HG03139 (cell line): ENCODE measurements at regions not wholly inside any gene's neighbourhood (a gene's known extent, or its start where the extent isn't known, plus 50 kb on each side); places are given as distances from the start of the nearest gene placed in this dataset.

Source experiments
- ATAC-seq: cut with Tn5 transposase; IDR thresholded peaks from one replicate; pipeline ENCODE4 v1.9.1; 2021; ENCODE audit not compliant: unreplicated experiment

- no peak for ATAC-seq
These were observed 215.3 kb downstream of the BARX2 start for GRCh38 chr11:129590753-129591475.

- no peak for ATAC-seq
These were observed 215.9 kb downstream of the BARX2 start for GRCh38 chr11:129591527-129591926.

DNA sequence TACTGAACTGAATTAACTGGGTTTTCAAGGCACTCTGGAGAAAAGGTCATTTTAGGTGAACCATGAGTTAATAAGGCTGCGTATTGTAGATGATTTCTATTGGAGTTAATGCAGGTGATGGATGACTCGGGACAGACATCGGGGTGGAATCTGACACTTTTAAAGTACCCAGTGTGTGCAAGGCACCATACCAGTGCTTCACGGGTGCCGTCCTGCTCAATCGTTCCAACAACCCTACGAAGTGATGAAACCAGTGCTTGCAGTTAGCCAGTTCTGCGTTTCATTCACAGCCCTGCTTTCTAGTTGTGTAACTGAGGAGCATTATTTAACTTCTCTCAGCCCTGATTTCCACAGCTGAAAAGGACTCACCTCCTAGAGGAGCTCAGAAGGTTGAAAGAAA, 216.5 kb downstream of the BARX2 start:
- no peak for ATAC-seq

- ATAC-seq = no peak
These were observed 217.4 kb downstream of the BARX2 start for GRCh38 chr11:129593098-129593497.

- no peak for ATAC-seq
These were observed 219.7 kb downstream of the BARX2 start for GRCh38 chr11:129595038-129595962.

DNA sequence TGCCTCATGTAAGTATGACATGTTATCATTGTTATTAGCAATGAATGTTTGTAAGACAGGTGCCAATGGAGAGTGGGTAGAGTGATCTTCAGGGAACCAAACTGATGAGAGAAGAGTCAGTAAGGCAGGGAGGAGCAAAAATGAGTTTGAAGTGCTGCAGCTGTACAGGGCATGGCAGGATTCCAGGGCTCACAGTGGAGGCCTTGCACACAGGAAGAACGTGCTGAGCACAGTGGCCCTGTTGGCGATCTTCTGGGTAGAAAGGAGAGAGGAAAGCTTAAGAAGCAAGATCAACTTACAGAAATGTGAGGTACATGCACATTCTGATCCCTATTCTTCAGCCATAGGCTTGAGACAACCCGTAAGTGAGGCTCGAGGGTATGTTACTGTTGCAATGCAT, 219.3 kb upstream of the TMEM45B start:
- ATAC-seq = no peak

DNA sequence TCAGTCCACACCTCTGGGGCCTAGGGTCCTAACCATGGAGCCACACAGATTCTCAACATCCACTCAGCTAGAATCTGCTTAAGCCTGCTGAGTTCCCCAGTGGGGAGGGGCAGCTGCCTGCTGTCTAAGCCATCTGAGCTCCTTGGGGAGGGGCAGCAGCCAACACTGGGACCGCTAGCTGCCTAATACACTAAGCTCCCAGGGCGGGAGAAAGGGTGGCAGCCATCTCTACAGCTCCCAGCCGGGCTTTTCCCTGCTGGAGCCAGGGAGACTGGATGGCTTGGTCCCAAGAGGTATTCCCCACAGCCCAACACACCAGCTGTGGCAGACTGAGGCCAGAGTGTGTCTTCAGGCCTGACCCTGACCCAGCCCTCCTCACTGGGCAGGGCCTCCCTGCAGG, 217.3 kb upstream of the TMEM45B start:
- no peak for ATAC-seq

DNA sequence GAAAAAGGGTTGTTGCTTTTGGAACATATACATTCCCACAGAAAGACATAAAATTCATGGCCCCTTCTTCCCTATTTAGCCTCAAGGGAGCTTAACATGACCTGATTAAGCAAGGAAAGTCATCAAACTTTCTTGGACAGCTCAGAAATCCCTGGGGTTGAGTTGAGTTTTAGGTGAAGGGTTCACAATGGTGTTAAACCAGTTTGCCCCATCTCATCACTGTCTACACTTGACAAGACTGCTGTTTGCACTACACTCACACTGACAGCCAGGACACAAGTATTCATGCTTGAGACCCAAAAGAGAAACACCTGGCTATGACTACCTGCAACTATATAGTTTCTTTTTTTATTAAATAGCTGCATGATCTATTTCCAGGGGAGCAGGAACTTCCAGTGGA, 209.8 kb upstream of the TMEM45B start:
- ATAC-seq = no peak

GRCh38 chr11:129608711-129609110, 206.9 kb upstream of the TMEM45B start:
- ATAC-seq = no peak

GRCh38 chr11:129610125-129610524, 205.5 kb upstream of the TMEM45B start:
- ATAC-seq = no peak

DNA sequence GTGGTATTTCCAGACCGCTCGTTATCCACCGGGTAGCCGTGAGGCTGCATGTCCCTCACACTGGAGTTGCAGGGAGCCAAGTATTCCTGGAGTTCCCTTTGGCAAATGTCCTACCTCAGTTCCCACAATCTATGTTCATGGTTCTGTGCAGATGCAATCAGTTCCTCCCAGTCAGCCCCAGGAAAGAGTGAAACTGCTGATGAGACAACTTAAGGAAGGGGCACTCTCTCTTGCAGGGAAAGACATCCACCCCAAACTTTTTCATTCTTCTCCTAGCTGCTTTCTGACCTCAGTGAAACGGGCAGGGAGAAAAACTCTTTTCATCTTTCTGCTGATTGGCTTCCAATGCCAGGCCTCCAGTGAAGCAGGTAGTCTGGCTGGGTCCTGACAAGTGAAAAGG, 205.1 kb upstream of the TMEM45B start:
- ATAC-seq = no peak

GRCh38 chr11:129611661-129612446, 203.8 kb upstream of the TMEM45B start:
- no peak for ATAC-seq

GRCh38 chr11:129612447-129612961, 203.1 kb upstream of the TMEM45B start:
- no peak for ATAC-seq

DNA sequence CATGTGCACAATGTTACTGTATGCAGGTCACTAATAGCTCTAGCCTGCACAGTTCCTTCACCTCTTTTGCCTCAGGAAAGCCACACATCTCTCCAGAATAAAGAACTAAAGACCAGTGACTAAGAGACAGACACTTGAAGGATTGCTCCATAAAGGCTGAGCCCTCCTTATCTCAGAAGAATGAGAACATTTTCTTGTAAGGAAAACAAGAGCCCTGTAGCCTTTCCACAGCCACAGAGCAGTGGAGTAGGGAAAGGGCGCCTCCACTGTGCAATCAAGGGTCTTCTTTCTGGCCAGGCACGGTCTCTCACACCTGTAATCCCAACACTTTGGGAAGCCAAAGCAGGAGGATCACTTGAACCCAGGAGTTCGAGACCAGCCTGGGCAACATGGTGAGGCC, 202.6 kb upstream of the TMEM45B start:
- ATAC-seq = no peak

DNA sequence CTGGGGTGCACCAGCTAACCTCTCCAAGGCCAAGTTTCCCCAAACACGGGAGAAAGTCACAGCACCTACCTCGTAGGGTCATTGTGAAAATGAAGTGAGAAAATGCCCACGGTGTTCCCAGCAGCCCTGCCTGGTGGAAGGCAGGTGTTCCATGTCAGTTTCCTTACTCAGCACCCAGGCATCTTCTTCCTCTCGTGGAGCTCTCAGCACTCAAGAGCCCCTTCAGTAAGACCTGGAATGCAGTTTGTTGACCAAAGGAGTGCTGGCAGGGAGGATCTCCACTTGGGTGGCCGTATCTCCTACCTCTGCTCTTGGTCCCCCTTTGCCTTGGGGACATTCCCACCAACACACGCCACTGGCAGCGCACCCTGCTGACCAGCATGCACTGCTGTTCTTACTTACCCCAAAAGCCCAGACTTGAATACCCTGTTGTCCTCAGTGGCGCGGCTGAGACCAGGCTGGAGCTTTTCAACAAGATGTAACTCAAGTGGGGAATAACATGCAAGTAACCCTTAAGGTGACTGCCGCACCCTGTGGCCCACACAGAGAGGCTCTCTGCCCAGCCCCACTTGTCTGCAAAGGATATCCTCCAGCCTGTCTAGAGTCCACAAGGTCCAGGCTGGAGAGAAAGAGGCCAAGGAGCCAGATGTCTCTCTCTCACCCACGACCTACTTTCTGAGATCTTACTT, 201.2 kb upstream of the TMEM45B start:
- ATAC-seq = no peak

DNA sequence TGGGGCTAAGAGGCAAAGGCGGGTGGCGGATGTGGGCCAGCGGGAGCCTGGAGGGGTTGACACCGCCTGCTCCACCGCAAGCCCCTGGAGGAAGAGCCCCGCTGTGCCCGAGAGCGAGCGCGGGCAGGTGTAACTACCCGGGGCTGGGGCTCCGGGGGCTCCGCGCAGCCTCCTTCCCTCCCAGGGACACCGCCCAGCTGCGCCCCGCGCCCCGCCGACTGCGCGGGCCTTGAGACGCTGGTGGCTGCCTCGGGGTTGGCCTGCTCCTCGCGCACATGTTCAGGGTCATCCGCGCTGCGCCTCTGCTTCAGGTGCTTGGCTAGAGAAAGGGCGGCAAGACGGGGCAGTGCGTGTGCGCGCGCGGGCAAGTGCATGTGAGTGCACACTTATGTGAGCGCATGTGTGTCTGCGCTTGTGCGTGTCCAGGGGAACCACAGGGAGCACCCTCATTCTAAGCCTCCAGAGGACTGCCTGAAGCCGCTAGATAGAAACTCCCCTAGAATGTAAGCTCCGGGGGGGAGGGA, 197.5 kb upstream of the TMEM45B start:
- ATAC-seq = no peak

- no peak for ATAC-seq
These were observed 195.2 kb upstream of the TMEM45B start for GRCh38 chr11:129620237-129621104.

DNA sequence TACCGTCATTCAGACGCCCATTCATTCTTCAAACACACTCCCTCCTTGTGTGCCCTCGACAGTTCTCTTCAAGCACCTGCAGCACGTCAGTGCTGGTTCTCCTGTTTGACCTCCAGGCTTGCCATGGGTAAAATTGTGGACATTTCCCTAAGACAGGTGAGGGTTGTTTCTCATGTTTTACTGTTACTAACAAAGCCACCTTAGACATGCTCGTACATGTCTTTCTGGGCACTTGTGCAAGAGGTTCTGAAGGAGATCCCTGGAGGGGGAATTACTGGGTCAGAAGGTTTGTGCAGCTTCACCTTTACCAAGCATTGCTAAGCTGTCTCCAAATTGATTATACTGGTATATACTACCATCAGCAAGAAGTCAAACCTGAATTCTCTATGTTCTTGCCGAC, 189.7 kb upstream of the TMEM45B start:
- no peak for ATAC-seq

DNA sequence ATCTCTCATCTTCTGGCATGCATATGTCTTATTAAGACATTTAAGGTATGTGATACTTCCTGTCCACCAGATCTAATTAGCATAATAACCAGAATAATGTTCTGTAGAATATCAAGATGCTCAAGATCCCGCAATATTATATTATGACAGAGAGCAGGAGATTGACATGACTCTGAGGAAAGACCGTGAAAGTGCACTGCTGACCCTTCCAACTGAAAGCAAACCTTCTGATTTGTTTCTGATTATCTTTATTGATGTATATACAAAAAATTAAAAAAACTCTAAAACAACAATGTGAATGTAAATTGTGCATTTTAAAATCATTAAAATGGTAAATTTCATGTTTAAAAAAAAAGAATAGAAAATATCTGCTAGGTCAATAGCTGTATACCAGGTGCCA, 184.4 kb upstream of the TMEM45B start:
- no peak for ATAC-seq
